Neural progenitor cell (in vitro differentiated cells): ENCODE measurements at regions not wholly inside any gene's neighbourhood (a gene's known extent, or its start where the extent isn't known, plus 50 kb on each side); places are given as distances from the start of the nearest gene placed in this dataset.

Experiments
- CTCF ChIP-seq: fragments of 200-600 bp; sonication (generic); IDR thresholded peaks from 2 replicates; pipeline ENCODE4 v1.5.1; 2017; ENCODE audit warnings: antibody characterized with exemption, mild to moderate bottlenecking
- EZH2phosphoT487 ChIP-seq: fragments of 200-600 bp; sonication (generic); IDR thresholded peaks from 2 replicates; pipeline ENCODE4 v1.6.1; 2017; ENCODE audit warnings: antibody characterized with exemption

DNA sequence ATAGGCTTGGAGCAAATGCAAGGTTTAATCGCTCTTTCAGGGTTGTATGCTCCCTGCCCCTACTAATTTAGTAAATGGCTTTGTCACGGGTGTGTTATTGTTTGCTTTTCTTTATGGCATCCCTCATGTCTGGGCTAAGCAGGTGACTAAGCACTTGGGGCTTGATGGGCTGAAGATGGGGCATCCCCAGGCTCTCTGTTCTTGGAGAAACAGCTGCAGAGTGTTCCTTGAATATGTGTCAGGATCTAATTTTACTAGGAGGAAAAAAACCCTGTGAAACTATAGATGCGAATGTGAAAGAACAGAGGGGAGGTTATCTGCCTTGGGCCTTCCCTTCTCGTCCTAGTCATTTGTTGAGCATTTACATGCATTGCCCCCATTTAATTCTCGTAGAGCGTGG, 94.7 kb upstream of the TAF1B start:
- TF ChIP-seq CTCF (no peak), EZH2phosphoT487 (no peak)
